Chondrocyte (in vitro differentiated cells): ENCODE measurements at regions not wholly inside any gene's neighbourhood (a gene's known extent, or its start where the extent isn't known, plus 50 kb on each side); places are given as distances from the start of the nearest gene placed in this dataset.
"Not testable (repeated sequence)": the region's sequence is repeated elsewhere in the genome, so short reads cannot be mapped to it uniquely, and the experiment has no call there.

ENCODE experiments used
- DNase-seq: peaks from one replicate; pipeline ENCODE4 v3.0.0; 2021; ENCODE audit warnings: mixed read lengths, low spot score
- H3K27ac Mint-ChIP-seq: one replicate; pipeline ENCODE4 v1.8.0; 2021; ENCODE audit warnings: mild to moderate bottlenecking, moderate library complexity, mixed read lengths; ENCODE audit not compliant: unreplicated experiment
- H3K27me3 Mint-ChIP-seq: 2 replicates; pipeline ENCODE4 v1.8.0; 2021; ENCODE audit warnings: low read depth, mixed read lengths
- H3K36me3 Mint-ChIP-seq: 2 replicates; pipeline ENCODE4 v1.8.0; 2021; ENCODE audit warnings: low read depth, mixed read lengths
- H3K4me1 Mint-ChIP-seq: 2 replicates; pipeline ENCODE4 v1.8.0; 2021; ENCODE audit warnings: low read depth, mild to moderate bottlenecking, mixed read lengths
- H3K4me3 Mint-ChIP-seq: one replicate; pipeline ENCODE4 v1.8.0; 2021; ENCODE audit warnings: mild to moderate bottlenecking, moderate library complexity, mixed read lengths; ENCODE audit not compliant: unreplicated experiment
- H3K9me3 Mint-ChIP-seq: 2 replicates; pipeline ENCODE4 v1.8.0; 2021; ENCODE audit warnings: low read depth, mixed read lengths
- CTCF ChIP-seq: fragments of 200-600 bp; sonication (generic); IDR thresholded peaks from 2 replicates; pipeline ENCODE4 v1.5.0; 2021; ENCODE audit warnings: antibody characterized with exemption, mild to moderate bottlenecking, moderate library complexity

GRCh38 chr2:215863687-215864086 lies 149.7 kb downstream of the MREG start:
- H3K36me3 Mint-ChIP-seq = peaks cover 3% of the 10 kb centered on the region
- H3K4me3 Mint-ChIP-seq = no peak overlapping the region
- peaks cover 25% of the 10 kb centered on the region for H3K4me1 Mint-ChIP-seq
- H3K9me3 Mint-ChIP-seq = peaks cover 4% of the 10 kb centered on the region
- H3K27ac Mint-ChIP-seq = no peak overlapping the region
- H3K27me3 Mint-ChIP-seq = no peaks in the 10 kb centered on the region
- DNase-seq = no peak
- TF ChIP-seq CTCF = no peak

GRCh38 chr2:215862351-215862771 lies 151.0 kb downstream of the MREG start:
- no peak for TF ChIP-seq CTCF
- Mint-ChIP-seq H3K4me3 (no peak overlapping the region), H3K9me3 (peaks cover 4% of the 10 kb centered on the region), H3K27ac (no peak overlapping the region), H3K27me3 (no peaks in the 10 kb centered on the region), H3K36me3 (peaks cover 3% of the 10 kb centered on the region), H3K4me1 (peaks cover 14% of the 10 kb centered on the region)
- DNase-seq = no peak

GRCh38 chr2:215861607-215862350 lies 151.6 kb downstream of the MREG start:
- no peak for TF ChIP-seq CTCF
- DNase-seq = no peak
- Mint-ChIP-seq H3K4me3 (no peak overlapping the region), H3K27ac (no peak overlapping the region), H3K9me3 (no peaks in the 10 kb centered on the region), H3K36me3 (no peaks in the 10 kb centered on the region), H3K4me1 (peaks cover 9% of the 10 kb centered on the region), H3K27me3 (no peaks in the 10 kb centered on the region)

- H3K27me3 Mint-ChIP-seq = no peaks in the 10 kb centered on the region
- H3K4me1 Mint-ChIP-seq = peaks cover 21% of the 10 kb centered on the region
- peaks cover 10% of the 10 kb centered on the region for H3K9me3 Mint-ChIP-seq
- H3K4me3 Mint-ChIP-seq = no peak overlapping the region
- TF ChIP-seq CTCF = no peak
- no peaks in the 10 kb centered on the region for H3K36me3 Mint-ChIP-seq
- no peak for DNase-seq
- H3K27ac Mint-ChIP-seq = no peak overlapping the region
These were observed 157.3 kb downstream of the MREG start for GRCh38 chr2:215856080-215856479.

- DNase-seq = not testable (repeated sequence)
- peak overlapping the region; percentile 20 for H3K27ac Mint-ChIP-seq
These were observed 158.0 kb downstream of the MREG start for GRCh38 chr2:215855308-215855707.

GRCh38 chr2:215854008-215854407 lies 159.3 kb downstream of the MREG start:
- peaks cover 42% of the 10 kb centered on the region for H3K4me1 Mint-ChIP-seq
- TF ChIP-seq CTCF = no peak
- no peak for DNase-seq
- H3K36me3 Mint-ChIP-seq = no peaks in the 10 kb centered on the region
- H3K27ac Mint-ChIP-seq = no peak overlapping the region
- H3K4me3 Mint-ChIP-seq = no peak overlapping the region
- H3K27me3 Mint-ChIP-seq = no peaks in the 10 kb centered on the region
- peaks cover 10% of the 10 kb centered on the region for H3K9me3 Mint-ChIP-seq

More at GRCh38 chr2:215855308-215855707, 158.0 kb downstream of the MREG start:
- H3K9me3 Mint-ChIP-seq = peaks cover 10% of the 10 kb centered on the region
- H3K4me1 Mint-ChIP-seq = peaks cover 29% of the 10 kb centered on the region
- H3K36me3 Mint-ChIP-seq, H3K4me3 Mint-ChIP-seq, H3K27me3 Mint-ChIP-seq: not testable (repeated sequence)
